ENCODE measurements at regions not wholly inside any gene's neighbourhood (a gene's known extent, or its start where the extent isn't known, plus 50 kb on each side); places are given as distances from the start of the nearest gene placed in this dataset.

- CTCF ChIA-PET = interaction anchor here (0.6 to 1.0 kb wide), 2 partner anchors 234 to 546 kb away, joined by 3 read pairs; no protein-coding TSS in a partner anchor
- no peak overlapping the region for H3K4me3 ChIP-seq (ENCODE audit: low read depth, low read length)
- DNase-seq (ENCODE audit: low read depth) = peak; percentile 61
- H3K27me3 ChIP-seq (ENCODE audit: control insufficient read depth, insufficient read depth, low read length) = no peaks in the 10 kb centered on the region
- POLR2A ChIA-PET = interaction anchor here (0.6 to 1.0 kb wide), 3 partner anchors 33 to 270 kb away, joined by 3 read pairs; no protein-coding TSS in a partner anchor
- TF ChIP-seq, protein P1, sequence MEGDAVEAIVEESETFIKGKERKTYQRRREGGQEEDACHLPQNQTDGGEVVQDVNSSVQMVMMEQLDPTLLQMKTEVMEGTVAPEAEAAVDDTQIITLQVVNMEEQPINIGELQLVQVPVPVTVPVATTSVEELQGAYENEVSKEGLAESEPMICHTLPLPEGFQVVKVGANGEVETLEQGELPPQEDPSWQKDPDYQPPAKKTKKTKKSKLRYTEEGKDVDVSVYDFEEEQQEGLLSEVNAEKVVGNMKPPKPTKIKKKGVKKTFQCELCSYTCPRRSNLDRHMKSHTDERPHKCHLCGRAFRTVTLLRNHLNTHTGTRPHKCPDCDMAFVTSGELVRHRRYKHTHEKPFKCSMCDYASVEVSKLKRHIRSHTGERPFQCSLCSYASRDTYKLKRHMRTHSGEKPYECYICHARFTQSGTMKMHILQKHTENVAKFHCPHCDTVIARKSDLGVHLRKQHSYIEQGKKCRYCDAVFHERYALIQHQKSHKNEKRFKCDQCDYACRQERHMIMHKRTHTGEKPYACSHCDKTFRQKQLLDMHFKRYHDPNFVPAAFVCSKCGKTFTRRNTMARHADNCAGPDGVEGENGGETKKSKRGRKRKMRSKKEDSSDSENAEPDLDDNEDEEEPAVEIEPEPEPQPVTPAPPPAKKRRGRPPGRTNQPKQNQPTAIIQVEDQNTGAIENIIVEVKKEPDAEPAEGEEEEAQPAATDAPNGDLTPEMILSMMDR (IDR thresholded peaks at IDR 0.05; ENCODE audit: insufficient read depth, low read depth, low read length) = no peak
- H3K36me3 ChIP-seq (ENCODE audit: control insufficient read depth, insufficient read depth, low read length) = no peaks in the 10 kb centered on the region
These were observed 274.5 kb upstream of the LRTM1 start for GRCh38 chr3:55202326-55202725.

DNA sequence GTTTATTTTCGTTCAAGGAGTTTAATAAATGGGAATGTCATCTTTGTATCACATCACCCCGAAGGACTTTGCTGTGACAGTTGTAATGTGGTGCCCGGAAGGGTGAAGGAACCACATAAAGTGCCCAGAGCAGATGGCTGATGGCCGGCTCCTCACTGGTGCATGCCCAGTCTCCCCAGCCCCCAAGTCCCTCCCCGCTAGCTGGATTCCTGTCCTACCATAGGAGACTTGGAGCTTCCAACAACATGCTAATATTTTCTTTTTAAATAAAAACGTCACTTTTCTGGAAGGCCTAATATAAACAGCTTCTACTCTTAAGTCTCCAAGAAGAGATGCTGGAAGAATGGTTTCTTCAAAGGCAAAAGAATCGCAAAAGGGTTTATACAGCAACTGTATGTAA lies 273.9 kb upstream of the LRTM1 start:
- Histone ChIP-seq H3K27me3 (ENCODE audit: control insufficient read depth, insufficient read depth, low read length) (no peaks in the 10 kb centered on the region), H3K4me3 (ENCODE audit: low read depth, low read length) (no peak overlapping the region), H3K36me3 (ENCODE audit: control insufficient read depth, insufficient read depth, low read length) (no peaks in the 10 kb centered on the region)
- DNase-seq (ENCODE audit: low read depth) = no peak
- CTCF ChIA-PET = no interaction called here
- POLR2A ChIA-PET = interaction anchor here (0.6 to 1.0 kb wide), 3 partner anchors 32 to 271 kb away, joined by 3 read pairs; no protein-coding TSS in a partner anchor
- TF ChIP-seq, protein P1 (IDR thresholded peaks at IDR 0.05; ENCODE audit: insufficient read depth, low read depth, low read length) = no peak

DNA sequence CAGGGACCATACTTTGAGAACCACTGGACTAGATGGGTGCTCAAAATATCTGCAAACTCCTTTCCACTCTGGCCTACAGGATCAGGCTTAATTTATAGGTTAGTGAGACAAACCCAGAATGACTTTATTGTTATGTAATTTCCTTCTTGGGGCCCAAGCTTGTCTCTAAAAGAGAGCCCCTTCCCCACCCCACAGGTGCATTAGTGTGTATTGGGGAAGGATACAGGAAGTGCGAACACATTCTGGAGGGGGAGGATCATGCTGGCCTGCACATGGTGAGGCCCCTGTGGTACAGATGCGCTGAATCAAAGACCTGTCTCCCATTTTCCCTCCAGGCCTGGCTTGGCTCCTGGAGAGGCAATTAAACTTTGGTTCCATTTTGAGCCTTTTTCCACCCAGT lies 273.0 kb upstream of the LRTM1 start:
- no peaks in the 10 kb centered on the region for H3K27me3 ChIP-seq (ENCODE audit: control insufficient read depth, insufficient read depth, low read length)
- no peaks in the 10 kb centered on the region for H3K36me3 ChIP-seq (ENCODE audit: control insufficient read depth, insufficient read depth, low read length)
- ChIA-PET POLR2A (no interaction called here), CTCF (interaction anchor here (0.6 kb wide), 1 partner anchor 35 kb away, joined by 4 read pairs; no protein-coding TSS in a partner anchor)
- no peak for DNase-seq (ENCODE audit: low read depth)
- TF ChIP-seq, protein P1 (IDR thresholded peaks at IDR 0.05; ENCODE audit: insufficient read depth, low read depth, low read length) = no peak
- H3K4me3 ChIP-seq (ENCODE audit: low read depth, low read length) = no peak overlapping the region

DNA sequence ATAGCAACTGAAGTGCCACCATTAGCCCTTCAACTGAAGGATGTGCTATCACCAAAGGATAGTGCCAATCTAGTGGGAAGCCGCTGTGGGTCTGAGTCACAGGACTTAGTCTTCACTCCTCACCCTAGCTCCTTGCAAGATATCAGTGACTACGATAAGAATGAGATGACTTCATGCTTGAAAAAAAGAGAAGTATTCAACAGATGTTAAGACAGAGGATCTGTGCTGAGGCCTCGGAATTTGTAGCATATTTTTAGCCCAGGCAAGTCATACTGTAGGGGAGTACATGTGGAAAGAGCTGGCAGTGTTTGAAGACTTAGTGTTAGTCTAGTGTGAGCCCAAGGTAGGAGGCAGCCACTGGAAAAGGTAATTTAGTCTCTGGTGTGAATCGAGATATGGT lies 270.7 kb upstream of the LRTM1 start:
- peak; percentile 96 for DNase-seq (ENCODE audit: low read depth)
- TF ChIP-seq, protein P1 (IDR thresholded peaks at IDR 0.05; ENCODE audit: insufficient read depth, low read depth, low read length) = no peak
- Histone ChIP-seq H3K4me3 (ENCODE audit: low read depth, low read length) (no peak overlapping the region), H3K27me3 (ENCODE audit: control insufficient read depth, insufficient read depth, low read length) (no peaks in the 10 kb centered on the region), H3K36me3 (ENCODE audit: control insufficient read depth, insufficient read depth, low read length) (no peaks in the 10 kb centered on the region)
- ChIA-PET POLR2A (interaction anchor here (1.0 to 1.2 kb wide), 2 partner anchors 29 to 132 kb away, joined by 3 to 8 read pairs; no protein-coding TSS in a partner anchor), CTCF (interaction anchor here (0.5 to 1.3 kb wide), 3 partner anchors 22 to 244 kb away, joined by 3 to 4 read pairs (median 3); no protein-coding TSS in a partner anchor)

GRCh38 chr3:55197021-55197420 lies 269.2 kb upstream of the LRTM1 start:
- Histone ChIP-seq H3K4me3 (ENCODE audit: low read depth, low read length) (no peak overlapping the region), H3K36me3 (ENCODE audit: control insufficient read depth, insufficient read depth, low read length) (no peaks in the 10 kb centered on the region), H3K27me3 (ENCODE audit: control insufficient read depth, insufficient read depth, low read length) (no peaks in the 10 kb centered on the region)
- CTCF ChIA-PET = no interaction called here
- DNase-seq (ENCODE audit: low read depth) = no peak
- POLR2A ChIA-PET = no interaction called here
- TF ChIP-seq, protein P1 (IDR thresholded peaks at IDR 0.05; ENCODE audit: insufficient read depth, low read depth, low read length) = no peak

Measured in BJ (cell line).